SH-SY5Y (cell line): ENCODE measurements at regions not wholly inside any gene's neighbourhood (a gene's known extent, or its start where the extent isn't known, plus 50 kb on each side); places are given as distances from the start of the nearest gene placed in this dataset.

Experiments
- GATA2 ChIP-seq: IDR thresholded peaks from 2 replicates; pipeline ENCODE4 v1.6.1; 2011; ENCODE audit warnings: mild to moderate bottlenecking, low read depth, low read length
- GATA3 ChIP-seq: IDR thresholded peaks from 2 replicates; pipeline ENCODE4 v1.6.1; 2011; ENCODE audit warnings: low read depth, mild to moderate bottlenecking, low read length, moderate library complexity

GRCh38 chr1:4603295-4604110 lies 50.9 kb upstream of the AJAP1 start:
- TF ChIP-seq GATA3 (no peak), GATA2 (no peak)
